NCI-H748 treated with DMSO at 0.1 percent for 48 hours (cell line): ENCODE measurements at regions not wholly inside any gene's neighbourhood (a gene's known extent, or its start where the extent isn't known, plus 50 kb on each side); places are given as distances from the start of the nearest gene placed in this dataset.
"Not testable (repeated sequence)": the region's sequence is repeated elsewhere in the genome, so short reads cannot be mapped to it uniquely, and the experiment has no call there.

Source experiments
- DNase-seq: peaks from one replicate; lab custom pipeline; 2025; lab: John Stamatoyannopoulos, UW

GRCh38 chr21:27996906-27997305, 995.8 kb downstream of the LTN1 start:
- not testable (repeated sequence) for DNase-seq

- not testable (repeated sequence) for DNase-seq
These were observed 1007.9 kb downstream of the LTN1 start for GRCh38 chr21:27984663-27985325.

DNA sequence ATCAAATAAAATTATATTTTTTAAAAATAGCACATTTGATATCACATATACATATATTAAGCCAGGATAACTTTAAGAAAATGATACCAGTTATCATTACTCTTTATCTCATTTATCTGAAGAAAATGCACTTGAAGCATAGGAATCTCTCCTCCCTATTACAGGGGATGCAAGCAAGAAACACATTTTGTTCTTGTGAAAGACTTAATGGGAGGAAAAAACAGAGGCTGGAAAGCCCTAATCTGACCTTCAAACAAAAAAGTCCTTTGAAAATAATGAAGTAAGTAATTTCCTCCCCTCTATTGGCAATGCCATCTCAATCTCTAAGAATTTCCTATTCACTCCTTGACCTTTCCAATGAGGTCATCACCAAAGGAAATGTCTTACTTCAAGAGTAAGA, 1012.6 kb upstream of the ADAMTS5 start:
- not testable (repeated sequence) for DNase-seq

GRCh38 chr21:27975514-27975913, 1008.6 kb upstream of the ADAMTS5 start:
- DNase-seq = no peak

DNA sequence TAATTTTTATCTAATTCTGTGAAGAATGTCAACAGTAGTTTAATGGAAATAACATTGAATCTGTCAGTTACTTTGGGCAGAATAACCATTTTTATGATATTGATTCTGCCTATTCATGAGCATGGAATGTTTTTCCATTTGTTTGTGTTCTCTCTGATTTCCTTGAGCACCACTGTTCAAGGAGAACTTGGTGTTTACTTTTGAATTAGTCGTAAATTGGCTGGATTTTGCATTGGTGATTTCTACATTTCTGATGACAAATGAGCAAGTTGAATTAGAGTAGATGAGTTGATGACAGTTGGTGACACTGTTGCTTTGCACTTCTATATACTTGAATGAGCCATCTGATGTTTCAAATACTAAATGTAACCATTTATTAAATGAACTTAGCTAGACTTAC, 1007.3 kb upstream of the ADAMTS5 start:
- not testable (repeated sequence) for DNase-seq

DNA sequence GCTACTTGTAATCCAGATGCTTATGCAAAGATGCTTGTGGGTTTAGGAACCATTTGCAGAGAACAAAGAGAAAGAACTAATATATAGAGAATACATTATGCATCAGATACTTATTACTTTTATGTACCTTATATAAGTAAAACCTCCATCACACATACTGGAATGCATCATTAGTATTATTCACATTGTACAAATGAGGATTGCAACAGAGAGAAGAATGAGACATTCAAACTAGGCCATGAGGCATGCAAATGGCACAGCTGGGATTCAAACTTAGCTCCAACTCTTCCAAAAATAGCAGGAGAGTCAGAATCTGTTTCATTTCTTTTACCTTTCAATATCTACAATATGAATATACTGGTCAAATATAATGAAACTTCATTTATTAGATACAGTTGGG, 1001.4 kb upstream of the ADAMTS5 start:
- DNase-seq = not testable (repeated sequence)

- DNase-seq = no peak
These were observed 987.8 kb upstream of the ADAMTS5 start for GRCh38 chr21:27954543-27955165.

GRCh38 chr21:27953340-27954045, 986.6 kb upstream of the ADAMTS5 start:
- DNase-seq = no peak

DNA sequence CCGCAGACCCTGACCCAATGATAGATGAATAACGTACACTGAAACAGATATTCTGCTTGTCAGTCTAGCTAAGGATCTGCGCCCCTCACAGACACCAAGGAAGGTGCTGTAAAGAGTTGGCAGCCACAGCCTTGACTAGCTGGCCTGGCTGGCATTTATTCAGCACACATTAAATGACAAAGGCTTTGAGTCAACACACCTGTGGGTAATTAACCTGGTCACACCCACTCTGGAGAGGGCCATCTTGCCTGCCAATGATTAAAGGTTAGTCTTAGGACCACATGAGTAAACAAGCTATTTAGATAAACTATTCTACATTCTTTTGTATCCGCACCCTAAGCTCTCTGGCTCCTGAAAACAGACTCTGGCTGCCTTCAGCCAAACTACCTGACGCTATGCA, 982.2 kb upstream of the ADAMTS5 start:
- DNase-seq = not testable (repeated sequence)

- DNase-seq = not testable (repeated sequence)
These were observed 963.4 kb upstream of the ADAMTS5 start for GRCh38 chr21:27930108-27930767.

GRCh38 chr21:27929179-27929578, 962.3 kb upstream of the ADAMTS5 start:
- not testable (repeated sequence) for DNase-seq

- not testable (repeated sequence) for DNase-seq
These were observed 961.7 kb upstream of the ADAMTS5 start for GRCh38 chr21:27928534-27929115.

GRCh38 chr21:27921421-27921820, 954.5 kb upstream of the ADAMTS5 start:
- not testable (repeated sequence) for DNase-seq

DNA sequence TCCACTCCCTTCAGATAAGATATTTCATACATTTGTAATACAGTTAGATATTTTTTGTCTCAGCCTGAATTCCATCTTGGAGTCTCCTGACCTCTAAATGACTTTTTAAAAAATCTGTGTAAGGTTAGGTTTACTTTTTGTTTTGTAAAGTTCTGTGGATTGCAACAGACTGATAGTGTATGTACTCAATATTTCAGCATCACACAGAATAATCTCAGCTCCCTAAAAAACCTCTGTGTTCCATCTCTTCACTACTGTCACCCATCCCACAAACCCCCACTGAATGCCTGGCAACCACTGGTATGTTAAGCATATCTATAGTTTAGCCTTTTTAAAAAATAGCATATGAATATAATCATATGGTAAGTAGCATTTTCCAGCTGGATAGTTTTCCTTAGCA, 951.1 kb upstream of the ADAMTS5 start:
- not testable (repeated sequence) for DNase-seq

GRCh38 chr21:27916326-27916725, 949.4 kb upstream of the ADAMTS5 start:
- DNase-seq = not testable (repeated sequence)

DNA sequence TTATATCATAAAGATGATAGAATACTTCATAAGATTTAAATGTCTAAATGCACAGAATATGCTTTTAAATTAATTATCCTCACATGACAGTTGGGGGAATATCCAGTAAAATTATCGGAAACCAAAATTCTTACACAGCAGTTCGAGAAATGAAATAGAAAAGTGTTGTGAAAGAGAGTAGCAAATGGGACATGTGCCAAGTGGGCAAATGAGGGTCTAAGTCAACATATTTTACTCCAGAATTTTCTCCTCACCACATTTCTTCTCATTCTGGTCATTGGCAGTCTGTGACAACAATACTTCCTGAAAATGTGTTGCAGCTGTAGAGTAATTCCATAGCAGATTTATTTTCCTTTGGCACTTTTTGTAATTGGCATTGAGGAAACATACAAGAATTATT, 945.2 kb upstream of the ADAMTS5 start:
- DNase-seq = not testable (repeated sequence)

GRCh38 chr21:27909487-27909886, 942.6 kb upstream of the ADAMTS5 start:
- DNase-seq = not testable (repeated sequence)

DNA sequence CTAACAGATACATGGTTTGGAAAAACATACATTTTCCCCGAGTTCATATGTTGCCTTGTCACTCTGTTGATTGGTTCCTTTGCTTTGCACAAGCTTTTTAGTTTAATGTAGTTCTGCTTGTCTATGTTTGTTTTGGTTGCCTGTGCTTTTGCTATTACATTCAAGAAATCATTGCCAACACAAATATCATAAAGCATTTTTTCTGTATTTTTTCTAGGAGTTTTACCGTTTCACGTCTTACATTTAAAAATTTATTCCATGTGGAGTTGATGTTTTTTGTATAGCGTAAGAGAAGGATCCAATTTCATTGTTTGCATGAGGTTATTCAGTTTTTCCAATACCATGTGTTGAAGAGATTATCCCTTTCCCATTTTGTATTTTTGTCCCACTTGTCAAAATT, 941.9 kb upstream of the ADAMTS5 start:
- not testable (repeated sequence) for DNase-seq

- DNase-seq = not testable (repeated sequence)
These were observed 936.0 kb upstream of the ADAMTS5 start for GRCh38 chr21:27902904-27903303.

DNA sequence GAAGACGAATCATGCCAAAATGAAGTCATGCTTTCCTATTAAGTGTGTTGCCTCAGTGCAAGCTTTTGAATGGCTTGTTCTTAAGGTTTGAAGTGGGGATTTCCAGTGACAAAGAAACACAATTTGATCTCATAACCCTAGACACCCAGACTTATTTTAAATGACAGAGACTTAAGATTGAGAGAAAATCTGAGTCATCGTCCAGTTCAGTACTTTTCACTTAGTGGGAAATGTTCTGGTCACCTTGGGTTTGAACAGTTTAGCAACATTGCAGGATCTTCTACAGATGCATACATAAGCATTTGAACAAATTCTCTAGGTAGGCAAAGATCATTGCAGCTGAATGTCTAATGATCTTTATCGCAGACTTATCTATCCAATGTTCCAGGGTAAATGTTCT, 926.7 kb upstream of the ADAMTS5 start:
- not testable (repeated sequence) for DNase-seq

DNA sequence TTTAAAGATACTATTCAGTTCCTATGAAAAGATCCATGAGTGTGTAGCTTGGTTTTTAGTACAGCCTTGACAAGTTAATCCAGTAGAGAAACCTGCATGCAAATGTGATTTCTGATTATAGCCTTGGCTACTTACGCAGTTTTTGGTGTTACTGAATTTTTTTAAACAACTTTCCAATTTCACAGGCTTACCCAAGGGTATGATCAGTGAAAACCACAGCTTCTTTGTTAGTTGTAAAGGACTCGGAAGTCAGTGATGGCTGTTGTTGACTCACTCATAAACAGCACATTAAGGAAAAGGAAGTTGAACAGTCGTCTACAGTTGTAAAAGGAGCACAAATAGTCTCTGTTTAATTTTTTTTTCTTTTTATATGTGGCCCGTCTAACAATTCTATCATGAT, 924.6 kb upstream of the ADAMTS5 start:
- not testable (repeated sequence) for DNase-seq
